Limb (tissue), 2 donors: ENCODE measurements at regions not wholly inside any gene's neighbourhood (a gene's known extent, or its start where the extent isn't known, plus 50 kb on each side); places are given as distances from the start of the nearest gene placed in this dataset.
A peak's percentile ranks its signal among the peaks of the same experiment; 100 is the strongest.
"Not testable (repeated sequence)": the region's sequence is repeated elsewhere in the genome, so short reads cannot be mapped to it uniquely, and the experiment has no call there.

ENCODE experiments used
- DNase-seq, 2 donors: peaks; one replicate each; pipeline ENCODE4 v3.0.0-alpha.2; 2016; ENCODE audit errors: extremely low spot score in 2 of 2

DNA sequence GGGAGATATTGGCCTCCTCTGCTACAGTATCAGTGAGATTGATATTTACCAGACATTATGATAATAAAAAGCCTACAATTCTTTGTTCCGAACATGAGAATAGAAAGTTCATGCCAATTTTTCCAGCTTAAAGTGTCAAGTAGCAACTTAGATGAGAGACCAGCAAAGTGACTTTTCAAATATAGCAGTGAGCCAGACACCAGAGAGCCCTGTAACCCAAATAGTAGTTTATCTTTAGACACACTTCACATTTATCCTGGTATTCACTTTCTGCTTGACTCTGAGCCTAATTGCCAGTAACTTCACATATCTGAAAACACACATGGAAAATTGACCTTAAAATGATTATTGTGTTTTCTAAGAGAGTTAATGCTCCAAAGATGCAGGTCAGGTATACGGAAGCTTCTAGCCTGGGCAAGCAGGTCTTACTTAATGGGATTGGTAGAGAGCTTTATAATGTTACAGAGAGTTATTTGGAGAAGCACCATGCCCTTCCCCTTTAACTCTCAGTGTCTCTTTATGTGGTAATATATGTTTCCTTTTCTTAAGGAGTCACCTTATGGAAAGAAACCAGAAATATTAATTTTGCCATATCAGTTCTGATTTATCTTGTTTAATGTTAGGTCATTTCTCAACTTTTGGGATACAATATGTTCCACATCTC is 852.3 kb upstream of the CHORDC1 start:
- DNase-seq, result no peak

GRCh38 chr11:91067666-91068065 is 844.8 kb upstream of the CHORDC1 start:
- DNase-seq, result no peak

- DNase-seq, result no peak
Measured at GRCh38 chr11:91066456-91067047, 843.7 kb upstream of the CHORDC1 start.

- not testable (repeated sequence) for DNase-seq
Measured at GRCh38 chr11:91063399-91063798, 840.5 kb upstream of the CHORDC1 start.

GRCh38 chr11:91047882-91048281 is 825.0 kb upstream of the CHORDC1 start:
- DNase-seq, result no peak

GRCh38 chr11:91046261-91046660 is 823.4 kb upstream of the CHORDC1 start:
- no peak for DNase-seq

DNA sequence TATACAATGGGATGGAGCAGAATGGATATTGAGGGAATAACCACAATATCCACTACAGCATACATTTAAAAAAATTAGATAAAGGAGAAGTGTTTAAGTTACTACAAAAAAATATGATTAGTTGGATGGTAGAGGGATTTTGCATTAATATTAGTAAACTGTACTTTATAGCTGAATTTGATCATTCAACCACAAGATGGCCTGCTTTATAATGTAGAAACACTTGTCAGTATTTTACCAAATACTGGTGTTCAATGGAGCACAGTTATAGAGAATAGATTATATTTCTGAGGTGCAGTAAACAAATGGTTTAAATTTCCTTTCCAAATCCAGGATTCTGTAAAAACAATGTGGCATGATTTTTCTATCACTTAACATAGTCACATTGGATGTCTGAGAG is 818.8 kb upstream of the CHORDC1 start:
- DNase-seq, result no peak

DNA sequence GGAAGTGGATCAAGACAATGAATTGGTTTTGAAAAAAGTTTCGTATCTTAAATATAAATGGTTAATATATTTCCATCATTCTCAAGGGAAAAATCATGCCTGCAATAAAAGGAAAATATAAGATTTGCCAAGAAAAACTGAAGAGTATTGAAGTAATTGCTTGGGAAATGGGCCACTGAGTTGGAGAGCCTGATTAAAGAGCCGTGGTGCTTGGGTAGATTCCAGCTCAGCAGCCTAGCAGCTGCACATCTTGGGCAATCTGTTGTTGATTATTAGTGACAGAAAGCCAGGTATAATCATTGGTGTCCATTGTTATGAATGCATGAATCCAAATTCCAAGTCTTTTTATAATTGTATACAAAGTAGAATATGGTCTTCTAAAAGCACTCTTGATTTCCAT is 800.9 kb upstream of the CHORDC1 start:
- DNase-seq, result peak in 1 of 2 donors; percentile 4

DNA sequence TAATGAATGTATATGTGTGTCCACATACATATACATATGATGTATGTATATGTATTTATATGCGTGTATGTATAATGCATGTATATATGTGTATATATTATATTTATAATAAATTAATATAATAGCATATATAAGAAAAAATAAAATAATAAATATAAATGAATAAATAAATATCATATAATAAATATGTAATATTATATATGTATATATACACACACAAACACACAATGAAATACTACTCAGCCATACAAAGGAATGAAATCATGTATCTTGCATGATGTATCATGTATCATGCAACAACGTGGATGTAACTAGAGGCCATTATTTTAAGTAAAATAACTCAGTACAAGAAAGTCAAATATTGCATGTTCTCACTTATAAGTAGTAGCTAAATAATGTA is 788.7 kb upstream of the CHORDC1 start:
- DNase-seq, result no peak

GRCh38 chr11:91005458-91005857 is 782.6 kb upstream of the CHORDC1 start:
- no peak for DNase-seq

DNA sequence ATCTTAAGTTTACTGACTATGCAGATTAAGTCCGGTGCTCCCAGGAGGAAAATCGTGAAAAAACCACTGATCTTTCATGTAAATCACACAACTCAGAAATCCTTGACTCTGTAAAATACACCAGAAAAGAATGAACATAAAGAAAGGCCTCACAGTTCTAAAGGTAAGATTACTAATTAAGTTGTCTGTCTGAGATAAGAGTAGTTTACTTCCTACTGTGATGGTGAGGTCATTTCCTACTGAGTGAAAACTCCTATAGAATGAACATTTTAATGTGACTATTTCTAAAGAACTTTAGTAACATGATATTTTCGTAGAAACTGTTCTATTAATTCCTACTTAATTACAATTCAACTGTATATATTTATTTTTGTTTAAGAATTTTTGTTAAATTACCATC is 774.4 kb upstream of the CHORDC1 start:
- DNase-seq, result no peak

DNA sequence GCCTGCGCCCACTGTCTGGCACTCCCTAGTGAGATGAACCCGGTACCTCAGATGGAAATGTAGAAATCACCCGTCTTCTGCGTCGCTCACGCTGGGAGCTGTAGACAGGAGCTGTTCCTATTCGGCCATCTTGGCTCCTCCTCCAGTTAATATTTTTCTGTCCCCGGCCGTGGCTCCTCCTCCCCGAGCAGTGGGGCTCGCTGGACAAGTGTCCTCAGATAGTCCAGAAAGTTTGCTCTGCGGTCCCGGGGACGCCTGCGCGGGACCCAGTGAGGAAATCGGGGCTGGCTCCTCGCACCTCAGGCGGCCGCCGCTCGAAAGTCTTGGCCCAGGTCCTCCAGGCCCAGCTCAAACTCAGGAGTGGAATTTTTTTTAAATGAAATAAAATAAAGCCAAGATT is 749.3 kb upstream of the CHORDC1 start:
- not testable (repeated sequence) for DNase-seq

DNA sequence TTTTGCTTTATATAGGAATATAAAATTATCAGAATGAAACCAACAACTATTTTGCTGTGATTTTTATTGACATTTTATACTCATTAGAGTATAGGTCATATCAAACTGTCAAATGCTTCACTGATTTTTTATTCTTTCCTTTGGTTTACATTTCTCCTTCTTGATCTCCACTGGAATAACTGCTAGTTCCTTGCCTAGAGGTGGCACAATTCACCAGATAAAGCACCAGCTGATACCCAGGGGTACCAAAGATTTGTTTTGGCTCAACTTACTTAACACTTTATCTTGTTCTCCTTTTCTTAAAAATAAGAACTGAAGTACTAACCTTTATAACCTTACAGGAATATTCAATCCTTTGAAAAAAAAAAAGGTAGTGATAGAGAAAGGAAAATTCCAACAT is 725.1 kb upstream of the CHORDC1 start:
- DNase-seq, result no peak

GRCh38 chr11:90930252-90930651 is 707.4 kb upstream of the CHORDC1 start:
- DNase-seq, result no peak

GRCh38 chr11:90919332-90919731 is 696.5 kb upstream of the CHORDC1 start:
- DNase-seq, result no peak

- DNase-seq, result no peak
Measured at GRCh38 chr11:90916706-90917105, 693.9 kb upstream of the CHORDC1 start.

GRCh38 chr11:90913131-90913668 is 690.4 kb upstream of the CHORDC1 start:
- DNase-seq, result no peak

DNA sequence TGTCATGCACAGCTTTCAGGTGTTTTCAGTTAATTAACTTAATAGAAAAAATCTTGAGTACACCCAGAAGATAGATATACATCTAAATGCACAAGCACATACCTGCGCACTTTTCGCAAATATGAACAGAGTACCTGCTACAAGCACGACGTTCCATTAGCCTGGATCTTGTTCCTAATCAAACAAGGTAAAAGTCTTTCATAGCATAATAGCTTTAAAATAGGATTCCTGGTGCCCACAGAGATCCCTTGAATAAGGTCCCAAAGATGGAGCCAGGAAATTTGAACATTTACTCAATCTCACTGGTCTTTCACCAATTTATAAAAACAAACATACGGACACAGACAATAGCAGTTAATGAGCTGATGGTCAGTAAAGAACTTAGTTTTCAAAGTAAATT is 689.8 kb upstream of the CHORDC1 start:
- no peak for DNase-seq

DNA sequence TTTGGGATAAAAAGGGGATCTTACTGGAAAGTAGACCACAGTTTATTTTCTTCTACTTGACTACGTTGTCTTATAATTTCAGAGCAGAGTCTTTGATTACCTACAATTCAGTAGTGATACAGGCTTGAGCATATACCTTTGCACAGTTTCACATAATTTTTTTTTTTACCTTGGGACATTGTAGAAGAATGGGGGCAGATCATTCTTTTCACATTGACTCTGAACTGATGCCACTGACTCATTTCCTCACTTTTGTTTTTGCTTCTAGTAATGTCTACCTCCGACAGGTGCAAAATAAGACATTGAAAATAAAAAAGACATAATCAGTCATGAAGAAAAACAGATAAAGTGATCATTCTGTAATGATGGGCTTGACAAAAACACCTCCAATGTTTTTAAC is 688.3 kb upstream of the CHORDC1 start:
- DNase-seq, result no peak

DNA sequence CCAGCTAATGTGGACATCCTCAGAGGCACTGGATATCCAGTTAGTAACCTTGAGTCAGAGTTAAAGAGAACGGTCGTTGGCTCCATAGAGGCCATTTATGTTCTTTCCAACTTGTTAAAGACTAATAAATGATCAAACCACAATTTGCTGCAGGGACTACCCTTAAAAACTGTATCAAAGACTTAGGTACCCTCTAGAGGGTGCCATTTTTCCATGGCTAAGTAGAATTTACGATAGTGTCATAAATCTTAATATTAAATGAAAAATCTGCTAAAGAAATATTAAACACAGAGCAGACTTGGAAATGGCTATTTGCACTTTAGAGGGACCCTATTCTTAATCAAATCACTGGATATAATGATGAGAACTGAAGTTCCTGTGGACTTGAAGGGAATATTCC is 685.2 kb upstream of the CHORDC1 start:
- no peak for DNase-seq

DNA sequence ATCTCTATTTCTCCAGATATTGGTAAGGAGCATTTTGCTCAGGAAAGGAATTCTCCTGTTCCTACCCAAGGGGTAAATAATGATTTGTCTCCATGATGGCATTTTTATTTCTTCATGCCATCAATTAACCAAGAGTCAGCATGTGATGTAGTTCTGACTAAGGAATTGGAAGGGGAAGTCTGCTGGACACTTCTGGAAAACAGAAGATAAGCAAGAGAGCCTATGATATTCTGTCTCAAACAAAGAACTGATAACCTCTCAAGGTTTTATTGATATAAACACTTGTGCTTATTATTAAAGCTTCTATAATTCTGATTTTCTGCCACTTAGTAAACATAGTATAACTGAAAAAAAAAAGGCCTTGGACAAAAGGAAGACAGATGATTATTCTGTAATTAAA is 673.0 kb upstream of the CHORDC1 start:
- DNase-seq, result no peak

GRCh38 chr11:90890347-90890746 is 667.5 kb upstream of the CHORDC1 start:
- no peak for DNase-seq

- DNase-seq, result no peak
Measured at GRCh38 chr11:90884181-90884580, 661.3 kb upstream of the CHORDC1 start.
